GM19328 (cell line): ENCODE measurements at regions not wholly inside any gene's neighbourhood (a gene's known extent, or its start where the extent isn't known, plus 50 kb on each side); places are given as distances from the start of the nearest gene placed in this dataset.

Source experiments
- ATAC-seq: cut with Tn5 transposase; IDR thresholded peaks from one replicate; pipeline ENCODE4 v1.9.1; 2021; ENCODE audit warnings: mild to moderate bottlenecking, moderate library complexity; ENCODE audit not compliant: unreplicated experiment

- no peak for ATAC-seq
These were observed 65.2 kb upstream of the SALL3 start for GRCh38 chr18:78914249-78914935.

GRCh38 chr18:78915446-78916008 lies 64.1 kb upstream of the SALL3 start:
- no peak for ATAC-seq

- ATAC-seq, result no peak
These were observed 60.9 kb upstream of the SALL3 start for GRCh38 chr18:78918707-78919106.

GRCh38 chr18:78919956-78920355 lies 59.7 kb upstream of the SALL3 start:
- no peak for ATAC-seq

GRCh38 chr18:78920456-78921138 lies 59.0 kb upstream of the SALL3 start:
- no peak for ATAC-seq

GRCh38 chr18:78922856-78923255 lies 56.8 kb upstream of the SALL3 start:
- ATAC-seq, result no peak

GRCh38 chr18:78924301-78924700 lies 55.3 kb upstream of the SALL3 start:
- no peak for ATAC-seq

- ATAC-seq, result no peak
These were observed 54.7 kb upstream of the SALL3 start for GRCh38 chr18:78924786-78925540.

GRCh38 chr18:78925557-78926242 lies 53.9 kb upstream of the SALL3 start:
- ATAC-seq, result no peak

- ATAC-seq, result no peak
These were observed 53.4 kb upstream of the SALL3 start for GRCh38 chr18:78926243-78926615.

- no peak for ATAC-seq
These were observed 52.5 kb upstream of the SALL3 start for GRCh38 chr18:78927156-78927555.

- no peak for ATAC-seq
These were observed 52.0 kb upstream of the SALL3 start for GRCh38 chr18:78927616-78928015.

- ATAC-seq, result no peak
These were observed 51.5 kb upstream of the SALL3 start for GRCh38 chr18:78928076-78928475.

- ATAC-seq, result no peak
These were observed 50.1 kb upstream of the SALL3 start for GRCh38 chr18:78929516-78929915.
